Left ventricle myocardium superior (tissue), 1 donor: ENCODE measurements at regions not wholly inside any gene's neighbourhood (a gene's known extent, or its start where the extent isn't known, plus 50 kb on each side); places are given as distances from the start of the nearest gene placed in this dataset.
"Not testable (repeated sequence)": the region's sequence is repeated elsewhere in the genome, so short reads cannot be mapped to it uniquely, and the experiment has no call there.

Source experiments
- ATAC-seq: fragments of 200-7000 bp; cut with Tn5 transposase; one replicate; pipeline ENCODE4 v1.9.1; 2020; ENCODE audit warnings: mild to moderate bottlenecking, moderate library complexity
- DNase-seq: peaks from one replicate; pipeline ENCODE4 v3.0.0-alpha.2; 2020
- intact Hi-C: fragments of 100-400 bp; cut with micrococcal nuclease; formaldehyde crosslinking; loops from one replicate; pipeline ENCODE4 v1.11.0; 2022
- donor health status: DM: no; HTN: yes; CAD: no; lungs with severe emphysema.

DNA sequence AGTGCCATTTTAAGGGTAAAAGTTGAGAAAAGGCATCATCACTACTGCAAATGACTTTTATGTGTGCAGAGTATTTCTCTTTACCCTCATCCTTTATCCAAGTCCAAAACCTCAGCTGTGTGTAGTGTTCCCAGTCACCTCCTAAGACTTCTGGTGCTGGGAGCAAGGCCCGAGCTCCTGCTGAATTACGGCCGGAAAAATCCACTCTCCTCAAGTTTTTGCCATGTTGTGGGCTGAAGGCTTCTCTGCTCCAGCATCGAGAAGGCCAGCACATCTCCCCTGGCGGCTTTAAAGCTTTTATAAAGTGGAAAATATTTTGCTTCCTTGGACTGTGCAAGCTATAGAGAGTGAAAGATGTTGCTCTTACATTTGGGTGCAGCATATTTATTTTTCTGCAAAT is 153.2 kb upstream of the THBS2 start:
- DNase-seq (no peak), ATAC-seq (no peak)
- intact Hi-C loops: no loop called here

DNA sequence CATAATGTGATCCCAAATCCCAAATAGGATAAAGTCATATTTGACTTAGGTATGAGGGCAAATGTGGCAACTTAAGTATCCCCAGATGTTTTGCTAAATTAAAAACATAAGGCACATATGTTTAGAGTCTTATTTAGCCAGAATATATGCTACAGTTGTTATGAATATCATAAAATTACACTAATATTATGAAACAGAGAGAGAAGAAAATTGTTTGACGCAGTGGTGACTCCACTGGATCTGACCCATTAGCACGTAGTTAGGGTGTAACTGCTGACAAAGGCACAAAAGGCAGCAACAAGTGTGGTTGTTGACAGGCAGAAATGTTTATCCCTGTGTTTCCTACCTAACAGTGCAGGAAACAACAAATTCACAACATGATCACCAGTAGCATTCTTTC is 152.4 kb upstream of the THBS2 start:
- DNase-seq: no peak
- intact Hi-C loops: no loop called here
- ATAC-seq: no peak

DNA sequence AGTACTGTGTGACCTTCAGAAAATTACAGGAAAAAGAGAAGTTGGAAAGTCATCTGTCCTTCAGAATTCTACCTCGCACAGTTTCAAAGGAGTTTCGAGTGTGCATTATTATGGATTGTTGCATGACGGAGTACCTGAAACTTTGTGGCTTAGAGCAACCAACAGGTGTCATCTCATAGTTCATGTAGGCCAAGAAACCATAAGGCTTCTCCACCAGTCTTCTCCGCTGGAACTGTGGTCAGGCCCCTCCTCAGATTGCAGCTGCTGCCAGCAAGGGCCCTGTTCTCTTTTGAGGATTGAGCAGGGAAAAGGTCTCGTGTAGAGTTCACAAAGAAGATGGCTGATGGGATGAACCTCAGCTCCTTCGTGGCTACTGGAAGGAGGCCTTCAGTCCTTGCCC is 151.2 kb upstream of the THBS2 start:
- ATAC-seq: no peak
- no peak for DNase-seq
- intact Hi-C loops: no loop called here

DNA sequence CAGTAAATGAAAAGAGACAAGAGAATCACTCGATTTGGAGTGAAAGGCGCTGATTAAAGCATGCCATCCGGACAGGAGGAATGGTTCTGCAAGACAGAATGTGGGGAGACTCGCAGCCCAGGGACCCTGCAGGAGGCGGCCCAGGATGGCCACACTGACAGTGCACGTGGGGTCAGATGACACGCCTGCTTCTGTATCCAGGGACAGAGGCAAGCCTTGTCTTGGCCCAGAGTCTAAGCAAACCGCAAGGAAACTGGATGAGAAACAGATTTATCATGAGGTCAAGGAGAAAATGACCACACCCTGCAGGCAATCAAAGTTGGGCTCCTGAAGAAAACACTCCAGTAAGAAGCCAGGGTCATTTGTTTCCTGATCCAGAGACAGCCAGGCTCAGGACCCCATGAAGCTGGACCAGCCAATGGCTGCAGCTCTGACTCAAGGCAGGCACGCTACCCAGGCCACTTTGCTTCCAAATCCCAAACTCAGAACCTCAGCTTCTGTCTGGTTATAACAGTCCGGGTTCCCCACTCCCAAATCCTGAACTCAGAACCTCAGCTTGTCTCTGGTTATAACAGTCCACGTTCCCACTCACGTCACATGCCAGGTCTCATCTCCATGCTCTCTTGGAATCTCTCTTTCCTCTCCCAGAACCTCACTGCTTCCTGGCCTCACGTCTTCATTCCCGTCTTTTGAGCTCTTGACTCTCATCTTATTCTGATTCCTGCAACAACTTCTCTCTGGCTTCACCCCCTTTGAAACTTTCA is 144.9 kb upstream of the THBS2 start:
- DNase-seq: no peak
- no peak for ATAC-seq

DNA sequence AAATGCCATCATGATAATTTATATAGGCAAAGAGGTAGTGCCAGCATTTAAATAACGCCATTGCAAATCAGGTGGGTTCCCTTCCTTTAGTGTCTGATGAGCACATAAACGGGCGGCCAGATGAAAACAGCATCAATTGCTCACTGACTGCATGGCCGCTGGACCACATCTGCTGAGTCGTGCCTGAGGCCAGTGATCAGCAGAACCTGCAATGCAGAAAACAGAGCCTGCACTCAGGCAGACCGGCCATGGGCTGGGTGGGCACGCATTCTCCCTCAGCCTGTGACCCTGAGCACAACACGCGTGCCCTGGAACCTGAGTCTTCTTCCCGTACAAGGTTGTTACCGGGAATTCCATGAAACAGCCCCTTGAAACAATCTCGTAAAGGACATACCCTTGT is 144.0 kb upstream of the THBS2 start:
- intact Hi-C loops: no loop called here
- no peak for ATAC-seq
- DNase-seq: no peak

More for the DNA sequence above, 144.9 kb upstream of the THBS2 start:
- intact Hi-C loops: no loop called here

DNA sequence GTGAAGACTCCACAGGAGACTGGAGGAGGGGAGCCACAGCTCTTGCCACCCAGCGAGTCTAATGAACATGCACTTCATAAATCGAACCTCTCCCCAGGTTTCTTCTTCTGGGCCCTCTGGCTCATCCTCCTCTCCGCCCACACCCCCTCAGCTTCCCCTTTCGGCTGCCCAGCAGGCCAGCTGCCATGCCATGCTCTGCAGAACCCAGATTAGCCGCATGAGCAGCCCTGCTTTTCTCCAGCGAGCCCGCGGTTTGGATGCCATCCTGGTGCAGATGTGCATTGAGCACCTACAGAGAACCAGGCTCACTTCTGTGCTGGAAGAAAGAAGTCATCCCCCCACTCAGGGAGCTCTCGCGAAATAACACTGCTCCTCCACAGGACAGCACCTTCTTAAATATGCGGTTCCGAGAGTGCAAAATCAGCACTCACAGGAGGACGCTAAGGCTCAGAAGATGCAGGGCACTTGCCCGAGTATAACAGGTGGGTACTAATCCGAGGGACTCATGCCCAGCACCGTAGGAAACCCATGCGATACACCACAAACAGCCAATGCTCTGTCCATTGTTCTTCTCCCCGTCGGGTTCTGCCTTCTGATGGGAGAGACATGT is 143.0 kb upstream of the THBS2 start:
- ATAC-seq (no peak), DNase-seq (no peak)
- intact Hi-C loops: no loop called here

DNA sequence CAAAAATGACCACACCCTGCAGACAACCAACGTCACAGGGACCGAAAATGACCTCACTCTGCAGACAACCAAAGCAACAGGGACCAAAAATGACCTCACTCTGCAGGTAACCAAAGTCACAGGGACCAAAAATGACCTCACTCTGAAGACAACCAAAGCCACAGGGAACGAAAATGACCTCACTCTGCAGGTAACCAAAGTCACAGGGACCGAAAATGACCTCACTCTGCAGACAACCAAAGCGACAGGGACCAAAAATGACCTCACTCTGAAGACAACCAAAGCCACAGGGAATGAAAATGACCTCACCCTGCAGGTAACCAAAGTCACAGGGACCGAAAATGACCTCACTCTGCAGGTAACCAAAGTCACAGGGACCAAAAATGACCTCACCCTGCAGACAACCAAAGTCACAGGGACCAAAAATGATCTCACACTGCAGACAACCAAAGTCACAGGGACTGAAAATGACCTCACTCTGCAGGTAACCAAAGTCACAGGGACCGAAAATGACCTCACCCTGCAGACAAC is 142.4 kb upstream of the THBS2 start:
- ATAC-seq, intact Hi-C loops, DNase-seq: not testable (repeated sequence)

DNA sequence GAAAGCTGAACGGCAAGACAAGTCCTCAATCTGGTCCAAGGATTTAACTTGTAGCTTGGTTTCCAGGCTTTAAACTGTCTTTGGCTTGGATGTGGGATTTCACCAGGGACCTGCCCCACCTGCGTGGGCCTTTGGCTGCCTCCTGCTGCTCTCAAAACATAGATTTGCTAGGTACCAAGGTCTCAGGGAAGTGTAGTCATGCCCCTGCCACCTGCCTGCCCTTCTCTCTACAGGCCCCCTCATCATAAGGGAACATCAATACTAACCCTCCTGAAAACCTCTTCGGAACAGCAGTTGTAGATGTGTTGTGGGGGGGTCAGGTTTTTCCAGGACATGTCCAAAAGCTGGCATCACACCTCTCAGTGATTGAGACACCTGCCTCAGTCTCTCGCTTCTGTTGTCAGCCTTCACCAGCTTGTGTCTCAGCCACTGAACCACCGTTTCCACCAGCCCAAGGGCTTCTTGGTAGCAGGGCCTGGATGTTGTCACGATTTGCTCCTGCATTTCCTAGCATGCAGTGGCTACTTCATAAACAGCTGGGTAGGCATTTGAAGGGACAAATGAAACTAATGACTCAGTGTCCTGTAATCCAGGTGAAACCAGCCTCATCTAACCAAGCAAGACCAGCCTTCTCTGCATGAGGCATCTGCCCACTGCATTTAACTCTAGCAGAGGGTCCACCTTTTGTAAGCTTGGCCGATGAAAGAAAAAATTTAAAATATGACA is 141.6 kb upstream of the THBS2 start:
- ATAC-seq (no peak), DNase-seq (no peak)
- intact Hi-C loops: no loop called here

DNA sequence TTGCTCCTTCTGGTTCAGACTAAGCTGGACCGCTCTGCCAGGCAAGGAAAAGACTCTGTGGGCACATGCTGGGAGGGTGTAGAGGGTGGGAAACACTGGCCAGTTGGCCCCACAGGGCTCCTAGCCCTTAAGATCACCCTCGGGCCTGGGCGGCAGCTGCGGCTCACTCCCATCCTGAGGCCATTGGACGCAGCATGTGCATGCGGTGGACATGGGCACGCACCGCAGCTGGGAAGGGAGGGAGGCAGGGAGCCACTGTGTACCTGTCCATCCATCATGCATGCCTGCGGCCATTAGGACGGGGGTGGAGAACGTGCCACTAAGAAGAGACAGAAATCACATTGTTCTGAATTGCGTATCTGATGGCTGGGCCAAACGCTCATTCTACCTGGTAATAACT is 140.1 kb upstream of the THBS2 start:
- intact Hi-C loops: no loop called here
- ATAC-seq: no peak
- DNase-seq: no peak

DNA sequence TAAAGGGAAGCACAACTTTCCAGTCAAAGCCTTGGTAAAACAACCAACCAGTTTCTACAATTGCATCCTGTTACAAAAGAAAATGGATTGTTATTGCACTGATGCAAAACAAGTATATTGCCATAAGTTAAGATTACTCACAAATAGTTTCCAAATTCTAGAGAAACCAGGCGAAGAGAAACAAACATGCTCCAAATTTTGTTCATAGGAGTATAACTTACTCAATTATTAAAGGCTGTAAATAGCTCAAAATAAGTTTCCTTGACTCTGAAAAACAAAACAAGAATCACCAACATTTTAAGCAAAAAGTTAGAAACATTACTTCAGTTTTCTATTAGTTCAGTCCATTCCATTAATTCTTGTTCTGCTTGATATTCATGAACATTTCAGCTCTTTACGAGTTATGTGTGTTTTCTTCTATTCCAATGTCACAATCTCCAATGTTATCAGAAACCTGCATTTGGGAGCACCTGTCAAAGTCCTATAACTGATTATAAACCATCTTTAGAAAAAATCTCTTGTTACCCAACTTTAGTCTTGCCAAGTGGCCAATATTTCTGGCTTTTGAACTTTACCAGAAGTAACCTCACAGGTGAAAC is 137.9 kb upstream of the THBS2 start:
- ATAC-seq: no peak
- DNase-seq: no peak
- intact Hi-C loops: no loop called here

DNA sequence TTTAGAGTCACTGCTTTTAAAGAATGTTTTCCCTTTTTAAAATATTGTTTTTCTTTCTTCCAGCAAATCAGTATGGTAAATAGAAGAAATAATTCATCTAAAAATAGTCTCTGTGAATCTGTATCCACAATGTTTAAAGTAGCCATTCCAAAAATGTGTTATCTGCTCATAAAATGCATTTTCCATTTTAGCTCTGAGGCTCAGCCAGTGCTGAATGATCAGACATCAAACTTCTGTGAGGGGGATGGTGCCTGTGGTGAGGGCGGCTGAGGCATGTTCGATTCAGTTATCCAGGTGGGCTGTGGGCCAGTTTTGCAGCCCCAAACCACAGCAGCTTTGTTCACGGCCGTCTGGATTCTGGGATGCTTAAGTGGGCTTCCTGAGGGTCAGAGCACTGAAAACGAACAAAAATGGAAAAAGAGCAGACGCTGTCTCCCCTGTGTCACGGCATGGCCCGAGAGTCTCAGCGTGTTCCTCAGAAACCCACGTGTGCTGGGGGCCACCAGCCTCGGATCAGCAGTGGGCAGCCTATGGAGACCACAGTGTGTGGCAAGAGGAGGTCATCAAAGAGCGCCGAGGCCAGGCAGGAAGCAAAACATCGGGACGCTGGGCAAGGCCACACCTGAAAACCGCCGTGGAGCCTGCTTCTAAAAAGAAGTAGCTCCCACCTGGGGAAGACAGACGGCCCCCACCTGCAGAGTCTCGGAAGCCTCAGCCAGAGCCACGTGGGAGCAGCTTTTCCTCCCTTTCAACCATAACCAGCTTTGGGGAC is 134.9 kb upstream of the THBS2 start:
- intact Hi-C loops: no loop called here
- no peak for DNase-seq
- no peak for ATAC-seq

DNA sequence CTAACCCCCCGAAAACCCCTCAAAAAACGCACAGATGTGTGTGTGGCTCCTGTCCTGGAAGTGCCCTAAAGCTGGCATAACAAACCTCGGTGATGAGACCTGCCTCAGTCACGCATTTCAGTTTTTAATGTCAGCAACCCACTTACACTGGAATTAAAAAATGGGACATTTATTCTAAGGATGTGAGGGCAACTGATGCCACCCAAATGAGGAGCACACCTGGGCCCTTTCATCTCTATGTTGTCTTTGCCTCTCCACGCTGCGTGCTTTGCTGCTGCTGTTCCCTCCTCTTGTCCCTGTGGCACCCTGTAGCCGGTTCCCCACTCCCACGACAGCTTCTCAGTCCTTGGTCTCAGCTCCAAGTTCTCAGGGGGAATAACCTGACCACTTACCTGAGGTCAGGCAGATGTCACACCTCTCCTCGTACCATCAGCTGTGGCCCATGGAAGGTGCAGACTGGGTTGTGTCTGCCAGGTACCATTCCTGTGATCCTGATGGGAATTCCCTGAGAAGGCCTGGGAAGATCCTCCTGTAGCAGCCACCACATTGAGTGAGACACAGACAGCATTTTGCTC is 134.2 kb upstream of the THBS2 start:
- intact Hi-C loops: no loop called here
- DNase-seq (no peak), ATAC-seq (no peak)

DNA sequence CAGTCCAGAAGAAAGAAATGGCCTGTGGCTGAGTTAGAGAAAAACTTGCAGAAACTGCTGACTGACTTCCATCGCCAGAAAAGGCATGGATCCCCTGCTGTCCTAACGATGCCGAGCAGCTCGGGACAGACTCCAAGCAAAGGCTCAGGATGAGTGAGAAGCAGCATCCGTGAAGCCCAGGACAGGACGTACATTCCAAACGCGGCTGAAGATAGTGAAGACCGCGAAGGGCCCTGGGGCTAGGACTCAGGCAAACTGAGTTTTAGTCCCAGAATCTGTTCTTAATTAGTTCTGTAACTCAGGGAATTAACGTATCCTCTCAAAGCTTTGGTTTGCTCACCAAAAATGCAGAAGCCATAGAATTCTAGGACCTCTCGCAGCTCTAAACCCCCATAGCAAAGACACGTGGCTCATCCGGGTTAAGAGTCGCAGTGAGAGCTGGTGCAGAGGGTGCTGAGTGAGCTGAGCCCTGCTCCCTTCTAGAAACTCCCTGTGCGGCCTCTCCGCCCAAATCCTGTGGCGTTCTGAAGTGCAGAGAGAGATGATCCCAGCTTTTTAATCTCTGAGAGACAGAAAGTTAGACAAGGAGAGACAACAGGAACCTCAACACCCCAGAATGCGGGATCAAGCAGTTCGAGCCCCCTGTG is 132.9 kb upstream of the THBS2 start:
- ATAC-seq (peak; percentile 25), DNase-seq (no peak)
- intact Hi-C loops: no loop called here

DNA sequence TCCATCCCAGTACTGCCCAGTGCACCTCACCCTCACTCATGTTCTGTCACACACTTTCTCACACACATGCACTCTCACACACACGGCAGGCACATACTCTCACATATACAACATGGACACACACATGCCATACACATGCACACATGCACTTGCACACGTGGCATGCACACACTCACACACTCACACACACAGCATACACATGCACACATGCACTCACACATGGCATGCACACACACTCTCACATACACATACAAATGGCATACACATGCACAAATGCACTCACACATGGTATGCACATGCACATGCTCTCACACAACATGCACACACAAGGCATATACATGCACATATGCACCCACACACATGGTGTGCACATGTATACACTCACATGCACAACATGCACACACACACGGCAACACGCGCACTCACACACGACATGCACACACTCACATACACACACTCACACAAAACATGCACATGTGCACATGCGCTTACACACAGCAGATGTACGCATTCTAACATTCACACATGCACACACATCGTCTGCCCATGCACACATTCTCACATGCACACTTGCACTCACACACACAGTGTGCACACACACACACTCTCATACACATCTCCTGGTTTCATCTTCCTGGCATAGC is 131.7 kb upstream of the THBS2 start:
- no peak for ATAC-seq
- intact Hi-C loops: no loop called here
- no peak for DNase-seq

DNA sequence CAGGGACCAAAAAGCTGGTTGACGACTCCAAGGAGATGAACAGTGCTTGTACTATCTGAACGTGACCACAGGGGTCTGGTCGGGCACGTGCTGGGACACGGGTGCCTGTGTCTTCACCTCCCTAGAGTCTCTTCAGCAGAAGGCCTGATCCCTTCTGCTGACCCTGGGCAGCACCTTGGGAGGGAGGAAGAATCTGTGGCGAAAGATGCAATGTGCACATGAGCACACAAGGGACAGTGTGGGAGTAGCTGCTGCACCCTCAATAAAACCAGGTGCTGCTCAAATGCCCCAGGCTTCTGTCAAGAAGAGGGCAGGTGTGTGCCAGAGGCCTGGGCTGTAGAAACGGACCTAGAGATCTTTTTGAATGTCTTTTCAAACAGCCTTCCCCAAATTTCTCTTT is 130.6 kb upstream of the THBS2 start:
- intact Hi-C loops: no loop called here
- no peak for ATAC-seq
- DNase-seq: no peak

DNA sequence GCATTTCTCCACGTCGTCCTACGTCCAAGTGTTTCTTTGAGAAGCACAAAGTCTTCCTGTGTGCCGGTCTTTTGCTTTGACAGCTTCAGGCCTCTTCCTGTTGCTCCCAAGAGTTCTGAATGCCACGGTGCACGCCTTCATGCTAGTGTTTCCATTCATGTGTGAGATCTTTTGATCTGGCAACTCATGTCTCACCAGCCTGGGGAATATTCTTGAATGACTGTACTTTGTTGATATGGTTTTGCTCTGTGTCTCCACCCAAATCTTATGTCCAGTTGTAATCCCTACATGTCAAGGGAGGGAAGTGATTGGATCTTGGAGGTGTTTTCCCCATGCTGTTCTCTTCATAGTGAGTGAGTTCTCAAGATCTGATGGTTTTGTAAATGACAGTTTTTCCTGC is 129.6 kb upstream of the THBS2 start:
- ATAC-seq: no peak
- DNase-seq: no peak
- intact Hi-C loops: no loop called here

DNA sequence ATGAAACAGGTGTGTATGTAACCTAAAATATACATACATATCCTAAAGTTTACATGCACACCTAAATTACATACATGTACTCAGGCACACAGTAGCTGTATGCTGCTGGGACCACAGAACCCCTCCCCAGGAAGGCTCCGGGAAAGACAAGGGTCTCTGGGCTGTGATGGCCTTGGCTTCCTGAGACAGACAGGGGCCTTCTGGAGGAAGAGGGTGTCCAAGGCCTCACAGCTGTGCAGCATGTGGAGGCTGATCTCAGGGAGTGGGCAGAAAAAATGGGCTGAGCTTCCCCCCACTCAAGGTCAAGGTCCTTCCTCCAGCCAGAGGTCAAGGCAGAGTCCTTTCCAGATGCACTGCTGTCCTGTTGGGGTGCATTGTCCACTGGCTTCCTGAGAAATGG is 129.1 kb upstream of the THBS2 start:
- DNase-seq (no peak), ATAC-seq (no peak)
- intact Hi-C loops: no loop called here

DNA sequence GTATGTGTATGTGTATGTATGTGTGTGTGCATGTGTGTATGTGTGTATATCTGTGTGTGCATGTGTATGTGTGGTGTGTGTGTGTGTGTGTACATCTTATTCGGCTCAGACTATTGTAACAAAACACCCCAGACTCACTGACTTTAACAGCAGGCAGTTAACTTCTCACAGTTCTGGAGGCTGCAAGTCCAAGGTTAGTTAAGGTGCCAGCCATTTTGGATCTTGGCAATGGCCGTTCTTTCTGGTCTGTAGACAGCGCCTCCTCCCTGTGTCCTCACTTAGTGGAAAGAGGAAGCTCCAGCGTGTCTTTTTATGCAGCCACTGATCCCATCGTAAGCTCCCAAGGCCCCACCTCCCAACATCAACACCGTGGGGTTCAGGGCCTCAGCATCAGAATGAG is 128.3 kb upstream of the THBS2 start:
- intact Hi-C loops: no loop called here
- DNase-seq: no peak
- no peak for ATAC-seq
